GM19351 (cell line): ENCODE measurements at regions not wholly inside any gene's neighbourhood (a gene's known extent, or its start where the extent isn't known, plus 50 kb on each side); places are given as distances from the start of the nearest gene placed in this dataset.
"Not testable (repeated sequence)": the region's sequence is repeated elsewhere in the genome, so short reads cannot be mapped to it uniquely, and the experiment has no call there.

Experiments used
- ATAC-seq: cut with Tn5 transposase; IDR thresholded peaks from one replicate; pipeline ENCODE4 v1.9.1; 2021; ENCODE audit warnings: mild to moderate bottlenecking, moderate library complexity; ENCODE audit not compliant: unreplicated experiment

DNA sequence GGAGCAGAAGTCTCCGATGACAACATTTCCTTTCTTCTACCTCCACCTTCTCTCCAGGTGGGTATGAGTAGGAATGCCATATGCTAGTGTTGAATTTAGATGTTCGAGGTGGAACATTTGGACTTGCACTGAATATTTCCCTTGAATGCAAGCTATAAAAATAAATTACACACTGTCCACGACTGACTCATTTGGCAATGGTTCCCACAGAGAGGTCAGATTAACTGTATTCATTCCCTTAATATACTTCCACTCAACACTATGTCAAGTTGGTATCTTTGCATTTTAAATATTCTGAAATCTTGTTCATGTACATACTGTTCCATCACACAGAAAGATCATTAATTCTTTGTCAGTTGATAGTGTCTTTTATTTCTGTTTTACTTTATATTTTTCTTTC is 222.6 kb upstream of the PIK3R1 start:
- ATAC-seq = no peak

DNA sequence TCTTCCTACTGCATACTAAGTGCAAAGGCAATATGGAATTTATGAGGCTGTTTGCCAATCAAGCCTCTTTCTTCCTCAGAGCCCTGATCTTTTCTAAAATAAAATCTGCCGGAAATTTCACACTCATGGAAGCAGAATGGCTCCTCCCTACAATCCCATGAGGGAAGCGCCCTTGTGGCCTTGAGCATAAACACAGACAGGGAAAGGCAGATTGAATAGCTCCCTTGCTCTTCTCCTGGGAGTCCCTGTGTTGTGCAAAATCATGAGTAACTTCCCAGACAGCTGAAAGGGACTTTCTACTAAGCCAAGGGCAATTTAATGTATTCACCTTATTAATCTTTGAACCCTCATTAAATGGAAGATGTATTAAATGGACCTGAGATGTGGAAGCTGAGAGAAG is 226.1 kb upstream of the PIK3R1 start:
- no peak for ATAC-seq

DNA sequence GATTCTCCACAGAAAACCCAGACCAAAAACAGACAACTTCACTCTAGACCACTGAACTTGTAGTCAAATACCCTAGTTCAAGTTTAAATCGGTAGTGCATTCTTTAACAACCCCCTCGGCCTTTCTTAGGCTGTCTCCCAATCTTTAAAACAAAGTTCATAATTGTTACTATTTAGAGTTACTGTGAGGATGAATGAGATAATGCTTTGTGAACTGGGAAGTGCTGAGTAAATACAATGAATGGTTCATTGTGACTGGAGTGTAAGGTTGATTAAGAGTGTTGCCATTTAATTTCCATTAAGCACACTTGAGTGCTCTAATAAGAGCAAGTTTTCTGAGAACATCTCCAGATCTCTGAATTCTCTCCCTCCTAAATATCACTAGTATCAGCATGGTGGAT is 228.8 kb upstream of the PIK3R1 start:
- no peak for ATAC-seq

DNA sequence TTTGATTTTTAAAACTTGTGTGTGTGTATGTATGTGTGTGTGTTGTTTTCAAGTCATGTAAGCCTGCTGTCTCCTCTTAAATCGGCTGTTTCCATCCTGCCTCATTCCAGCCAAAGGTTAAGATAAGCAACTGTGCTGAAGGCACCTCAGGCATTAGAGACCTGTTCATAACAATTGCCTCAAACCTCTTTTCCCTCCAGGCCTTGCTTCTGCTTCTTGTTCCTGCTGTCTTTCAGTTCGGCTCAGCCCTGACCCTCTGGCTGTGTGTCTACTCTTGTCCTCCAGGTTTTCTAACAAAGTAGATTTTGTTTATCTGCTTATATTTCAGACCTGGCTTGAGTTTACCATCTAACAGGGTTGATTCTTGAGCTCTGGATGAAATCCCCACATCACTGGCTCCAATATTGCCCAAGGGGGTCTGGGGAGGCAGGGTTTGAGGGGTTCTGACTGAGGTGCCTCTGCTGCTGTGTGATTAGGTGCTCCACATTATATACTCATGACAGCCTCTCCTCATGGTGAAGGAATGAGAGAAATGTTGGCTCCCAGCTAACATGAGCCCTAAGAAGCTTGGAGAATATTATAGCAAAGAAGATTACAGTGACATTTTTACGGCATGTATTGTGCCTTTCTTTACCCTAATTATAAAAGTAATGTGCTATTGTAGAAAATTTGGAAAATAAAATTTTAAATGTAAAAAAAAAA is 229.7 kb upstream of the PIK3R1 start:
- no peak for ATAC-seq

DNA sequence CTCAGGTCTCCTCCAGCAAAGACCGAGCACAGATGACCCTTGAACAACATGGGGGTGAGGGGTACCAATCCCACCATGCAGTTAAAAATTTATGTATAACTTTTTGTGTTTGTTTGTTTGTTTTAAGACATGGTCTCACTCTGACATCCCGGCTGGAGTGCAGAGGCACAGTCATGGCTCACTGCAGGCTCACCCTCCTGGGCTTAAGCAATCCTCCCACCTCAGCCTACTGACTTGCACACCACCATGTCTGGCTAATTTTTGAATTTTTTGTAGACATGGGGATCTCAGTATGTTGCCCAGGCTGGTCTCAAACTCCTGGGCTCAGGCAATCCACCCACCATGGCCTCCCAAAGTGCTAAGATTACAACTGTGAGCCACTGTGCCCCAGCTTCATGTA is 231.0 kb upstream of the PIK3R1 start:
- ATAC-seq = no peak

DNA sequence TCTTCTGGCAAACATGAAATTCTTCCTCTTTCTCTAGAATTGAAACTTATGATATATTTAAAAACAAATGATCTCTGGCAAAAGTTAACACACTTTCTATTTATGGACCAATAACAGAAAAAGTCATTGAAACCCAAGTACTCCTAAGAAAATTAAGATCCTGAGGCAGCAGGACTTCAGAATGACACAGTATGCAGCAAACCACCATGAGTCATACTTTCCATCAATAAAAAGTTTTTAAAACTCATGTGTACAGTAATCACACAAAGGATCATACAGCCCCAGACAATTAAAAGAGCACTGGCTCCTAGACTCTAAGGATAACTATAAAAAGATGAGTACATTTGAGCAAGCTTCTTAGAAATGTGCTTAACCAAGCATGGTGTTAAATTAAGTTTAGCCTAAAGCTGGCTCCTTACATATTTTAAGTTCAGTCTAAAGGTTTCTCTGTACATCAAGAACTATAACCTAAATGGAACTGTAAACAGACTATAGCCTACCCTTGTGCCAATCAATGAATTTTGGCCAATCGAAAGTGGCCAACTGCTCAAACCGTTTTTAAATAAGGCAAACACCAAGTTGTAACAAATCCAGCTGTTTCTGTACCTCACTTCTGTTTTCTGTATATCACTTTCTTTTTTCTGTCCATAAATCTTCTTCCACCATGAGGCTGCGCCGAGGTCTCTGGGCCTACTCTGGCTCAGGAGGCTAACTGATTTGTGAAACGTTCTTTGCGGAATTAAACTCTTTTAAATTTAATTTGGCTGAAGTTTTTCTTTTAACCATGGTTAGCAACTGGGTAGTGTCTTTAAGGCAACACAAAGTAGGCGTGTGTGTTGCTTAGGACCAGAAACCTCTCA is 232.1 kb upstream of the PIK3R1 start:
- peak; percentile 72 for ATAC-seq

DNA sequence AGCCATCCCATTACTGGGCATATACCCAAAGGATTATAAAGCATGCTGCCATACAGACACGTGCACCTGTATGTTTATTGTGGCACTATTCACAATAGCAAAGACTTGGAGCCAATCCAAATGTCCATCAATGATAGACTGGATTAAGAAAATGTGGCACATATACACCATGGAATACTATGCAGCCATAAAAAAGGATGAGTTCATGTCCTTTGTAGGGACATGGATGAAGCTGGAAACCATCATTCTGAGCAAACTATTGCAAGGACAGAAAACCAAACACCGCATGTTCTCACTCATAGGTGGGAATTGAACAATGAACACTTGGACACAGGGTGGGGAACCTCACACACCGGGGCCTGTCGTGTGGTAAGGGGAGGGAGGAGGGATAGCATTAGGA is 233.4 kb upstream of the PIK3R1 start:
- not testable (repeated sequence) for ATAC-seq

DNA sequence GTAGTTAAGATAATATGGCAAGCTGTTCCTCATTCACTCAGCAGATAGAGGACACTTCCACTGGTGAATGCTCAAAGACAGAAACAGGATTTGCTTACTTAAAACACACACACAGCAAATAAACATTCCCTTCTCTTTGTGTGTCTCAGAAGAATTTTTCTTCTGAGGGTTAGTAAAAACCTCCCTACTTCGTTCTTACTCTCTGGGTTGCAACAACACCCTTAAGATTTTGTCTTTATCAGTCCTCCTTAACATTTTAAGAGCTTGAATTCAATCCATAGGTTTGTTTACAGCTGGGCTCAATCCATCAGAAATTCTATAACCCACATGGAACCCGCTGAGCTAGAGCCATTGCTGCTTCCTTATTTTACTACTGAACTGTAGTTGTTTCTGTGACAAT is 237.4 kb upstream of the PIK3R1 start:
- no peak for ATAC-seq

DNA sequence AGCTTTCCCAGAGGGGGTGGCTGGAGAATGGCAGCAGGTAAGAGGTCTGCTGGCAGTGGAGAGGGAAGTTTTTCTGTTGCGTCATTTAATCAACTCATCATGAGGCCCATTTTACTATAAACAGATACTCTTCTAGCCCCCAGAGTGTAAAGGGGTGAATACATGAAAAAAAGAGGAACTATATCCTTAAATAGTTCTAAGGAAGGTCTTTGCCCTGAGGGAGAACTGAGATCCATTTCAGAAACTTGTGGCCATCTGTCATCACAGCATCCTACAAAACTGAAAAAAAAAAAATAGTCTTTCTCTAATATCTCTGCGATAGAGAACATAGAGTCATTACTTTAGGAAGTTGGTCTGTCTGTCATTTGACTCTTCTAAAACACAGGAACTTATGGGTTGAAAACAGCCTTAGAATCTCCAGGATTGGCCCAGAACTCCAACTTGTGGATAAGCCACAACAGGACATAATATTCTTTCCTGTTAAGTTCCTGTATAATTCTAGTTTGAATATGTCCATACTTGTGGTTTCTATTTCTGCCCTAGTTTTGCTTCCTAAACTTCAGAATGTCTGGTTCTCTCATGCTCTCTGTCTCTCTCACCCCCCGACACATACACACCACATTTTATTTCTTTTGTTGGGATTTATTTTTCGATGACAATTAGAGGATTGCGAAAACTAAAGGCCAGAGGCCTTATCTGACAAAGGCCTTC is 238.5 kb upstream of the PIK3R1 start:
- no peak for ATAC-seq

DNA sequence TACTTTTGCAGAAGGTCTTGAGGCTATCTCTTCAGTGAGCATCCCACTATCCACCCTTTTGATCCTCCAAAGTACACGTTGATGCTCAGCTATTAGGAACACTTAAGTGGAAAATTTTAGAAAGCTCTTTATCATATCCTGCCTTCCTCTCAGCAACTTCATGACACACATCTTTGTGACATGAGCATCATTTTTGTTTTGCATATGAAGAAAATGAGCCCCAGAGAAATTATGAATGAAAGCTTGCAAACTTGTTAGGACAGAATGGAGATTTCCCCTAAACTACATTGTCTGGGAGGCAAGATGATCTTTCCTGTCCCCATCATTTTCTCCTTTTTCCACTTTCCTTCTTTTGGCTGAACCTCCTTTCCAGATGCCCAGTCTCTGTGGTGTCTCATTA is 239.4 kb upstream of the PIK3R1 start:
- no peak for ATAC-seq

DNA sequence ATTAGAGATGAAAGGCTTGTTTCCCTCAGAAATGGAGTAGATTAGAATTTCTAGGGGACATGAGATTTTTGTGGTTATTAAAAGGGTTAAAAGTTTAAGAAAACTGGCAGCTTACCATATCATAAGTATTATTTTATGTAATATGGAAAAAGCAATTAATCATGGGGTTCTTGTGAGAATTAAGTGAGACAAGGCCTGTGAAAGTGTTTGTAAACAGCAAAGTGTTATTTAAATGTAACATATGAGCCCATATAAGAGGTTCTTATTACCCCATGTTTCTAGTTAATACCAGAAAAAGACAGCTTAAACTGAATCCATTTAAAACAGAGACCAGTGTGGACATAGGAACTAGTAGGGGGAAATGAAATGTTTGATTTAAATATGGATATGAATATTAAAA is 241.1 kb upstream of the PIK3R1 start:
- no peak for ATAC-seq

DNA sequence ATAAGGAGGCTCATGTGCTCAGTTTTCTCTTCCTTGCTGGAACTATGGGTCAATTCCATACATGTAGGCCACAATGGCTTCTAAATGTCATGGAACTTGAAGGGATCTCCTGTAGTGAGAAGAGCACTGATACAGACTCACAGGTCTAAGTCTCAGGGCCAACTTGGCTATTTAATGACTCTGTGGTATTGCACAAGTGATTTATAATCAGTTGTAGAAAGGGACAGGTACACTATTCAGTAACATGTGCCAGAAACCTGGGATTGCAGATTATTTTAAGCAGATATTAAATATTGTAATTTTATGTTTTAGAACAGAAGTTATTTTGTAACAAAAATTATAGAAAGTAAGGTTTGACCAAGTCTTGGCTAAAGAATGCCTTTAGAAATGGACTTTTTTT is 241.5 kb upstream of the PIK3R1 start:
- no peak for ATAC-seq

DNA sequence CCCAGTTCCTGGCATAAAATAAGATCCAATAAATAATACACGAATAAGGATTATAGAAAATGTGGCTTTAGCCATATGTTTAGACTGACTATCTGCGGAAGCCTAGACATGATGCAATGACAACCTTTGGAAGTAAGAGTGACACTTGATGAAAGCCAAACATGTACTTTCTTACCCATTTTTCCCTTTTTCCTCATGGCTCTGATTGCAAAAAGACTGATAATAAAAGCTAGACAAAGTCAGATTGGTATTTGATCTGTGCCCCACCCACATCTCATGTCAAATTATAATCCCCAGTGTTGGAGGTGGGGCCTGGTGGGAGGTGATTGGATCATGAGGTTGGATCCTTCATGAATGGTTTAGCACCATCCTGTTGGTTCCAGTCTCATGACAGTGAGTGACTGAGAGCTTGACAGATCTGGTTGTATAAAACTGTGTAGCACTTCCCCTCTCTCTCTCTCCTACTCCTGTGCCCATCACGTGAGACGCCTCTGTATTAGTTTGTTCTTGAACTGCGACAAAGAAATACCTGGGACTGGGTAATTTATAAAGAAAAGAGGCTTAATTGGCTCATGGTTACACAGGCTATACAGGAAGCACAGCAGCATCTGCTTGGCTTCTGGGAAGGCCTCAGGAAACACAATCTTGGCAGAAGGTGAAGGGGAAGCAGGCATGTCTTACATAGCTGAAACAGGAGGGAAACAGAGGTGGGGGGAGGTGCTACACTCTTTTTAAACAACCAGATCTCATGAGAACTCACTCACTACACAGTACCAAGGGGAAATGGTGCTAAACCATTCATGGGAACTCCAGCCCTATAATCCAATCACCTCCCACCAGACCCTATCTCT is 243.4 kb upstream of the PIK3R1 start:
- no peak for ATAC-seq

DNA sequence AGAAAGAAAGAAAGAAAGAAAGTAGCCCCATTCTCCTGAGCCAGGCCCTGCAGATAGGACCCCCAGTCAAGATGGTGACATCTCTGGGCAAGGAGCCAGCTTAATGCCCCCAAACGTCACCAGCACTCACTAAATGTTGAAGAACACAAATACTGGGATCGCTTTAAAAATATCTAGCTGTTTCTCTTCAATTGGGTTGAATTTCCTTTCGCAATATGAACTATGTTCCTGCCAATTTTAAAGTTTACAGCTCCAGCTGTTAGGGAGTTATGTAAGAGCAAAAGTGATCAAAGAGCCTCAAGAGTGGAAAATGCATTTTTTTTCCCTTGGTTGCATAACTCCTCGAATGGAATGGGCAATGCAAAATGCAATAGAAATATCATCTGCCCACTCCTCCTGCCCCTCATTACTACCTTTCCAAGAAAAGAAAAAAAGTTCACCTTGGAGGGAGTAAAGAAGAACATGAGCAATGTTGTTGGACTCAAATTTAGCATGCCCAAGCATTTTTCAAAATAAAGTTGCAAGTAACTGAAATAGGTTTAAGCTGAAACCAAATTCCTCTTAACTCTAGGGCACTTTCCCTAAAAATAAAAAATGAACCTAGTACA is 244.2 kb upstream of the PIK3R1 start:
- ATAC-seq = no peak

DNA sequence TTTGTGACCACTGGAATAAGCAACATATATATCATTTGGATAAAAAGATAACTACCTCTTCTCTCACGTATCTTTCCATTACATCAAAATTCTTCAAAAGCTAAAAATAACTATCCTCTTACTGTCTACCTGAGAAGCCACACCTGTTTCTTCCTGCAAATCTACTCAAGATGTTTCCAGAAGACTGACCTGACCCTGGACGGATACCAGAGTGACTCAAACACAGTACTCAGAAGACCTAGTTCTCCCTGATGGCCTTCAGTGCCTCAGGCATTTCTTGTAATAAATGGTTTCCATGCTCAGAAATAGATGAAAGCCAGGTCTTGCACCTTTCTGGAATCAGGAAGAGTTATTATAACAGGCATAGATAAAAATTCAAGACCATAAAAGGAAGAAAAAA is 245.9 kb upstream of the PIK3R1 start:
- no peak for ATAC-seq

DNA sequence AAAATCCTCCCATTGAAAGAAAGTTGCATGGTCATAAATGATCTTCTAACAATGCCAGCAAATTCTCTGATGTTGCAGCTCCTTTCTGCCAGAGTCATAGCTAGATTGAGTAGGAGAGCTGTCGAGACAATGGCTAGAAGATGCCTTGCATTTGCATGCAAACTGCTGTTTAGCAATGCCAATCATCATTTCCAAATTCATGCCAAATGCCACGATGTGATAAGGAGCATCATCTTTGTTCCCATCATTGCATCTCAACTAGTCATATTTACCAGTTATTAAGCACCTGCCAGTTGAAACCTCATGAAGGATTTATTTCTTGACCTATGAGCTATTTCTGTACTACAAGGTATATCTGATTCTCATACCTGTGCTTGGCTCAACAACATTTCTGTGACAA is 246.4 kb upstream of the PIK3R1 start:
- no peak for ATAC-seq

DNA sequence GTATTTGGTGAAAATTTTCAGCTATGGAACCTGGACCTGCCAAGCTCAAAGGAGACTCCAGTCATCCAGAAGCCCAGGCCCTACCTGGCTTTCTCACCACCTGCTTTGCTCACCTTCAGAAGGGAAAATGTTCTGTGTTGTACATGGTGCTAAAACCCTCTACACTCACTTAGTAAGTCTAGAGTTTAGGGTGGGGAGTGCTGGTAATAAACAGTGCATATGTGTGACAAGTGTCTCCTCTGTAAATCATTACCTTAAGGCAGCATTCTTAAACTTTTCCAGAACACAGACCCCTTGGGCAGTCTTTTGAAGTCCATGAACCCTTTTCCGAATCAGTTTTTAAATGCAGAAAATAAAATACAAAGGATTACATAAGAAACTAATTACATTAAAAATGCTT is 248.8 kb upstream of the PIK3R1 start:
- ATAC-seq = no peak

DNA sequence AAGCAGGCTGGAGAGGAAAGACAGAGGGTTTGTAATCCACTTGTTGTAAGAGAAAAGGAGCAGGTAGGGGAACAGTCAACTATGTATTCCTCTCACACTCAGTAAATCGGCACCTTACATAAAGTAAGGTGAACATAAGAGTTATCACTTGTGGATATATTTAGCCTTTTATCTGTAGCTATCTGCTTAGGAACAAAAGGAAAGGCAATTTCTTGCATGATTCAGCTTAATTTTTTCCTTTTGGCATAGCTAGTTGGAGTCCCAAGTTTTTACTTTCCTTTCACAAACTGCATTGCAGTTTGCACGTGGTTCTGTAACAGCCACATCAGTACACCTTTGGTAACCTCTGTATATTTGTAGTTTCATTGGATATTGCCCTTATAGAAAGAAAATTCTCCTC is 250.9 kb upstream of the PIK3R1 start:
- ATAC-seq = no peak

DNA sequence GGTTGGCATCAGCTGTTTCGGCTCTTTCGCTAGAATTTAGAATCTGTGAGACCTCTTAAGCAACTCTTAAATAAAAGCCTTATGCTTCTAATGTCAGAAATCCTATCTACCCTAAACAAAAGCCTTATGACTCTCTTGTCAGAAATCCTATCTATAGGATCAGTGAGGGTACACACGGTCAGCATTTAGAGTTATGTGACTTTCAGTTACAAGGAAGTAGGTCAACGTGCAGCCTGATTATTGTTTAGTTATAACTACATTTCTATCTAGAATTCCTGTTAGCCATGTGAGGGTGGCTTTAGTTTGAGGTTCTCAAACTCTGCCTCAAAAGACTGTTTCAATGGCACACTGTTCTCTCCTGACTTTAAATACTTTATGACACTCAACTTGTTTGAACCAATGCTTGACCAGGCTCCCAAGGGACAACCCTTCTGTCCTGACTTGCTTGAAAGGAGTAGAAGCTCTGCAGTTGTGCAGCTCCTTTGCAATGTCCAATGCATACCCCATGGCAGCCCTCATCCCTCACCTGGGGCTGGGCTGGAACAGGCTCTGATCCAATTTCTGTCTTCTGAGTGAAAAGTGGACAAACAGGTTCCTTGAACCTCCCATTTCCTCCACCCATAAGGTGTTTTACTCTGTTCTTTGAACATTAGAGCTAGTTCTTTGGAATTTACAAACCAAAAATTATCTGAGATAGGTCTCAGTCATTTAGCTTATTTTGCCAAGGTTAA is 251.6 kb upstream of the PIK3R1 start:
- no peak for ATAC-seq

DNA sequence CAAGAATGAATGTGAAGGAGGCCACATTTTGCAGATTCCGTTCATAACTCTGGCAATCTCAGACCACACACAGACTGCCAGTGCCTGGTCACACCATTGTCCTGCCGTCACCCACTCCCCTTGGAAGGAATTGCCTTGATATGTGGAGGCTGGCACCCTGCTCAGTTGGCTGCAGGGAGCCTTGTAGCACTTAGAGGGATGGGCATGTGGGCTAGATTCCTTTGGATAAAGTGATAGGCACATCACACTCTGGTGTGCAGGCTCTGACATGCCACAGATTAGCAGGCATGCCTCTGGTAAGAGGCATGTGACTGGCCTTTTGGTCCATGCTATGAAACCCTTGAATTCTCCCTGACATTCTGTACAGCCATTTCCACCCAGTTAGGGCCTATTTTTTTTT is 254.6 kb upstream of the PIK3R1 start:
- ATAC-seq = no peak
